ENCODE measurements at regions not wholly inside any gene's neighbourhood (a gene's known extent, or its start where the extent isn't known, plus 50 kb on each side); places are given as distances from the start of the nearest gene placed in this dataset.

DNA sequence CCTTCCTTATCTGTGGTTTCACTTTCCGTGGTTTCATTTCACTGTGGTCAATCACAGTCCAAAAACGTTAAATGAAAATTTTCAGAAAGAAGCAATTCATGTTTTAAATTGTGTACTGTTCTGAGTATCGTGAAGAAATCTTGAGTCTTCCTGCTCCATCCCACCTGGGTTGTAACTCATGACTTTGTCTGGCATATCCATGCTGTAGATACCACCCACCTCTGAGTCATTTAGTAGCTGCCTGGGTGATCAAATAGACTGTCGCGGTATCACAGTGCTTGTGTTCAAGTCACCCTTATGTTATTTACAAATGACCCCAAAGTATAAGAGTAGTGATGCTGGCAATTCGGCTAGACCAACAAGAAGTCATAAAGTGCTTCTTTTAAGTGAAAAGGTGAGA is 521.2 kb downstream of the AACS start:
- no peak overlapping the region for H3K4me3 ChIP-seq (ENCODE audit: low read depth, low read length)
- TF ChIP-seq, protein P1, sequence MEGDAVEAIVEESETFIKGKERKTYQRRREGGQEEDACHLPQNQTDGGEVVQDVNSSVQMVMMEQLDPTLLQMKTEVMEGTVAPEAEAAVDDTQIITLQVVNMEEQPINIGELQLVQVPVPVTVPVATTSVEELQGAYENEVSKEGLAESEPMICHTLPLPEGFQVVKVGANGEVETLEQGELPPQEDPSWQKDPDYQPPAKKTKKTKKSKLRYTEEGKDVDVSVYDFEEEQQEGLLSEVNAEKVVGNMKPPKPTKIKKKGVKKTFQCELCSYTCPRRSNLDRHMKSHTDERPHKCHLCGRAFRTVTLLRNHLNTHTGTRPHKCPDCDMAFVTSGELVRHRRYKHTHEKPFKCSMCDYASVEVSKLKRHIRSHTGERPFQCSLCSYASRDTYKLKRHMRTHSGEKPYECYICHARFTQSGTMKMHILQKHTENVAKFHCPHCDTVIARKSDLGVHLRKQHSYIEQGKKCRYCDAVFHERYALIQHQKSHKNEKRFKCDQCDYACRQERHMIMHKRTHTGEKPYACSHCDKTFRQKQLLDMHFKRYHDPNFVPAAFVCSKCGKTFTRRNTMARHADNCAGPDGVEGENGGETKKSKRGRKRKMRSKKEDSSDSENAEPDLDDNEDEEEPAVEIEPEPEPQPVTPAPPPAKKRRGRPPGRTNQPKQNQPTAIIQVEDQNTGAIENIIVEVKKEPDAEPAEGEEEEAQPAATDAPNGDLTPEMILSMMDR (IDR thresholded peaks at IDR 0.05; ENCODE audit: insufficient read depth, low read length, poor library complexity, severe bottlenecking), result no peak

GRCh38 chr12:125593269-125593668 is 528.0 kb downstream of the AACS start:
- Histone ChIP-seq H3K27me3 (ENCODE audit: control insufficient read depth, insufficient read depth, low read length) (no peaks in the 10 kb centered on the region), H3K4me3 (ENCODE audit: low read depth, low read length) (no peak overlapping the region), H3K36me3 (ENCODE audit: control insufficient read depth, insufficient read depth, low read length) (no peaks in the 10 kb centered on the region)
- TF ChIP-seq, protein P1 (IDR thresholded peaks at IDR 0.05; ENCODE audit: insufficient read depth, low read length, poor library complexity, severe bottlenecking), result no peak
- no peak for DNase-seq (ENCODE audit: low read depth)

More for the DNA sequence above, 521.2 kb downstream of the AACS start:
- no peaks in the 10 kb centered on the region for H3K36me3 ChIP-seq (ENCODE audit: control insufficient read depth, insufficient read depth, low read length)
- no peak for DNase-seq (ENCODE audit: low read depth)
- no peaks in the 10 kb centered on the region for H3K27me3 ChIP-seq (ENCODE audit: control insufficient read depth, insufficient read depth, low read length)

DNA sequence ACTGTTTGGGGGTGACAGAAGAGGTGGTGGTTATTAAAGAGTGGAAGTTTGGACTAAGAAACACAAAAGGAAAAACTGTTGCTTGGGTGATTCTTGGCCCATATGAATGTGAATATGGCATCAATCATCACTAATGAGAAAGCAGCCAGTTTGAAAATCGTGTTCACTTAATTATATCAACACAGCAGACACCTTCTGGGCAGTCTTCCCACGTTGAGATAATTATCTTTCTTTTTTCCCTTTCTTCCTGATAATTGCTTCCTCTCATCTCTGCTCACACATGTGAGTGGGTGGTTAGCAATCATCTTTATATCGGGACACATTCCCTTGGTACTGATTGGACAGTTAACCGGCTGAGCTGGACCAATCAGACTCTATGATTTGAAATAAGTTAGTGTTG is 539.7 kb downstream of the AACS start:
- TF ChIP-seq, protein P1 (IDR thresholded peaks at IDR 0.05; ENCODE audit: insufficient read depth, low read length, poor library complexity, severe bottlenecking), result no peak
- Histone ChIP-seq H3K4me3 (ENCODE audit: low read depth, low read length) (no peak overlapping the region), H3K27me3 (ENCODE audit: control insufficient read depth, insufficient read depth, low read length) (no peaks in the 10 kb centered on the region), H3K36me3 (ENCODE audit: control insufficient read depth, insufficient read depth, low read length) (no peaks in the 10 kb centered on the region)
- no peak for DNase-seq (ENCODE audit: low read depth)

GRCh38 chr12:125606312-125606711 is 541.1 kb downstream of the AACS start:
- no peaks in the 10 kb centered on the region for H3K27me3 ChIP-seq (ENCODE audit: control insufficient read depth, insufficient read depth, low read length)
- H3K4me3 ChIP-seq (ENCODE audit: low read depth, low read length), result no peak overlapping the region
- H3K36me3 ChIP-seq (ENCODE audit: control insufficient read depth, insufficient read depth, low read length), result no peaks in the 10 kb centered on the region
- TF ChIP-seq, protein P1 (IDR thresholded peaks at IDR 0.05; ENCODE audit: insufficient read depth, low read length, poor library complexity, severe bottlenecking), result no peak
- DNase-seq (ENCODE audit: low read depth), result no peak

- no peak overlapping the region for H3K4me3 ChIP-seq (ENCODE audit: low read depth, low read length)
- TF ChIP-seq, protein P1 (IDR thresholded peaks at IDR 0.05; ENCODE audit: insufficient read depth, low read length, poor library complexity, severe bottlenecking), result no peak
Measured at GRCh38 chr12:125610292-125610691, 545.1 kb downstream of the AACS start.

DNA sequence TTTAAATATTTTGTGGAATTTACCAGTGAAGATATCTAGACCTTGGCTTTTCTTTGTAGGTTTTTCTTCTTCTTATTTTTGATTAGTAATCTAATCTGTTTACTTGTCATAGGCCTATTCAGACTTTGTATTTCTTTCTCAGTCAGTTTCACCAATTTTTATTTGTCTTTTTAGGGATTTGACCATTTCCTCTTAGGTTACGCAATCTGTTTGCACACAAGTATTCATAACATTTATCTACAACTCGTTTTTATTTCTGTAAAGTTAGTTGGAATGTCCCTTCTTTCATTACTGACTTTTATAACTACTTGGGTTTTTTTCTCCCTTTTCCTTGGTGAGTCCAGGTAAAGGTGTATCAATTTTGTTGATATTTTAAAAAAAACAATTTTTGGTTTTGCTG is 545.7 kb downstream of the AACS start:
- Histone ChIP-seq H3K4me3 (ENCODE audit: low read depth, low read length) (no peak overlapping the region), H3K36me3 (ENCODE audit: control insufficient read depth, insufficient read depth, low read length) (no peaks in the 10 kb centered on the region), H3K27me3 (ENCODE audit: control insufficient read depth, insufficient read depth, low read length) (no peaks in the 10 kb centered on the region)
- no peak for DNase-seq (ENCODE audit: low read depth)
- TF ChIP-seq, protein P1 (IDR thresholded peaks at IDR 0.05; ENCODE audit: insufficient read depth, low read length, poor library complexity, severe bottlenecking), result no peak

More at GRCh38 chr12:125610292-125610691, 545.1 kb downstream of the AACS start:
- no peak for DNase-seq (ENCODE audit: low read depth)
- H3K36me3 ChIP-seq (ENCODE audit: control insufficient read depth, insufficient read depth, low read length), result no peaks in the 10 kb centered on the region
- no peaks in the 10 kb centered on the region for H3K27me3 ChIP-seq (ENCODE audit: control insufficient read depth, insufficient read depth, low read length)
